IPS DF 4.7 (cell line): ENCODE measurements at regions not wholly inside any gene's neighbourhood (a gene's known extent, or its start where the extent isn't known, plus 50 kb on each side); places are given as distances from the start of the nearest gene placed in this dataset.
"Not testable (repeated sequence)": the region's sequence is repeated elsewhere in the genome, so short reads cannot be mapped to it uniquely, and the experiment has no call there.

ENCODE experiments used
- DNase-seq: peaks from one replicate; pipeline ENCODE4 v3.0.0-alpha.2; 2013; ENCODE audit warnings: low spot score; ENCODE audit errors: extremely low read depth

DNA sequence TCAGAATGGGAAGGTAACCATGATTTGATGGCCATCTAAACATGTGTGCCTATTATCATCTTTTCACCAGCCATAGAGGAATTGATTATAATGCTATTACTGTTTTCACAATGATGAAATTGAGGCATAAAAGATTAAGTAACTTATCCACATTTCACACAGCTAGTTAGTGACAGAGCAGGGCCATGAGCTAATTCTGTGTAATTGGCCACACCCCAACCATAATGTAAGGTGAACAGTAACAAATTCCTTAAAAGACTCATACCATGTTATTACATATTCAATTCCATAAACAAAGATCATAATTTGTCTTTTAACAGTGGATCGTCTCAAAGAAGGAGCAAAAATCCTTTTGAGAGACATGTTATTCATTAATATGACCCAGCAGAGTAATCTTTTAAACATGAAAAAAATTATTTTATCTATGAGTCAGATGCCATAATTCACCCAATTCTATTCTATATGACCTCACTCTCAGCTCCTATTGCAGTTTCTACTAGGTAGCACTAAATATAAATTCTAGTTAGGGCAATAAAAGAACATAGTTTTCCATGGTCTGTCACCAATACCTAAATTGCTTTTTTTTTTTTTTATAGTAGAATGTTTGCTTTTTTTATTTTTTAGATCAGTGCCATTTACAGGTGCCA is 475.8 kb upstream of the SLC39A10 start:
- DNase-seq, result no peak

DNA sequence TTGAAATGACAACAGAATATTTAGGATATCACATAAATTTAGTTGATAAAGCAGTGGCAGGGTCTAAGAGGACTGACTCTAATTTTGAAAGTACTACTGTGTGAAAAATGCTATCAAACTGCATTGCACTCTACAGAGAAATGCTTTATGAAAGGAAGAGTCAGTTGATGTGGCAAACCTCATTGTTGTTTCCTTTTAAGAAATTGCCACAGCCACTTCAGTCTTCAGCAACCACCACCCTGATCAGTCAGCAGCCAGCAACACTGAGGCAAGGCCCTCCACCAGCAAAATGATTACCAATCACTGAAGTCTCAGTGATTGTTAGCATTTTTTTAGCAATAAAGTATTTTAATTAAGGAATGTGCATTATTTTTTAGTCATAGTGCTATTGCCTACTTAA is 488.7 kb upstream of the SLC39A10 start:
- DNase-seq, result no peak

- no peak for DNase-seq
Measured at GRCh38 chr2:195164930-195165329, 492.1 kb upstream of the SLC39A10 start.

GRCh38 chr2:195162918-195163317 is 494.1 kb upstream of the SLC39A10 start:
- no peak for DNase-seq

DNA sequence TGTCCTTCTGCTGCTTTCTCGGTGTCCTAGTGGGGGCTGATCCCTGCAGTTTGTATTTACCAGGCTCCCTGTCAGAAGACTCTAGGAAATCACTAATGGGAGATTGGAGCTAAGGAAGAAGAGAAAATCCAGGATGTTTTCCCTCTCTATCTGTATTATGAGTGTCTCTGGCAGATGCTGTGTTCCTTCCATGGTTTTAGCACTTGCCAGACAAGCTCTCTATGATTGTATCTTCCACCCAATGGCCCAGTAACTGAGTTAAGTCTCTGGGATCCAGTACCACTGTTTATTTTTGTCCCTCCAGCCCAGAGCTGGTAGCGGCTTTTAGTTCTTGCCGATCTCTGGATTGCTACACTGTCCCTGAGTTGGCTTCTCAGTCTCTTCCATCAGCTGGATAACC is 494.8 kb upstream of the SLC39A10 start:
- no peak for DNase-seq

GRCh38 chr2:195160963-195161362 is 496.1 kb upstream of the SLC39A10 start:
- DNase-seq, result no peak

- no peak for DNase-seq
Measured at GRCh38 chr2:195151711-195152110, 505.3 kb upstream of the SLC39A10 start.

DNA sequence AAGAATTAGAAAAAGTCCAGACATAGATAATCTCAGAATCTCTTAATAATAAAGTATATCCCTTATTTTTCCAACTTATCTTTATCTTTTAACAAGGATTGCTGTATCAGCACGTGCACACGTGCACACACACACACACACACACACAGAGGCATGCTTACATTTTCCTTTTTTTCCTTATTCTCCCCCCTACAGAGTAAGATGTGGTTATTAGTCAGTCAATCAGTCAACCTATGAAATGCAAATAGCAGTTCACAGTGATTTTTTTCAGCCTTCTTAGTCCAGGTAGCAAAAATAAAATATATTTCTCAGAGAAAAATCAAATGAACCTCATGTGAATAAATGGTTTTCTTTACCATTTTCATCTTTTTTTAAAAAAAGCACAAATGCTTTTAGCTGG is 506.2 kb upstream of the SLC39A10 start:
- no peak for DNase-seq

- DNase-seq, result no peak
Measured at GRCh38 chr2:195148004-195148403, 509.0 kb upstream of the SLC39A10 start.

DNA sequence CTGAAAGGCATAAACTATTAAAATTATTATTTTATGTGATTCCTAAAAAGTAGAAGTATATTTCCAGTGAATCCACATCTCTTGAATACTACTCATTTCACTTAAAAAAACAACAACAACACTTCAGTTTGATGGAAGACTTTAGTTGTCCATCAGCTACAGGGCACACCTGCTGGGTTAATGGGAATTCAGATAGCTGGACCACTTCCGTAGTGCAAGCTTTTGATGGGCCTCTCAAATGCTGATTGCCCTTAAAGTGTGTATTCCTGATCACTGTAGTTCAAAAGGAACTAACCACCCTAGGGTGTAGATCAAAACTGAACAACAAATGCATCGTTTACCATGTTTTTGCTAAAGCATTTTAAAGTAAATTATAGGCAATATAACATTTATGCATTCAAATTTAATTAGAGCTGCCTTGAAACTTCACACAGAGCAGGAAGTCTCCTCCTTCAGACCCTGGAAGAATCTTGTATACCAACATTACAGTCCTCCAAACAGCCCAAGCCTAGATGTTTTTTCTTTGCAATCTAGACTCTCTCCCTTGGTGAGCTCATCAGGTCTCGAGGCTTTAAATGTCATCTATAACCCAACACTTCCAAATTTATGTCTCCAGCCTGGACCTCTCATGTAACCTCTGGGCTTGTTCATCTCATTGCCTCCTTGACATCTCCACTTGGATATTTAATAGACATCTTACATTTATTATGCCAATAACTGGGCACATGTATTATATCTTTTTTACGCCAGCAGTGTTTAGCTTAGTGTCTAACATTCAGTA is 510.1 kb upstream of the SLC39A10 start:
- no peak for DNase-seq

GRCh38 chr2:195138435-195138834 is 518.6 kb upstream of the SLC39A10 start:
- no peak for DNase-seq

DNA sequence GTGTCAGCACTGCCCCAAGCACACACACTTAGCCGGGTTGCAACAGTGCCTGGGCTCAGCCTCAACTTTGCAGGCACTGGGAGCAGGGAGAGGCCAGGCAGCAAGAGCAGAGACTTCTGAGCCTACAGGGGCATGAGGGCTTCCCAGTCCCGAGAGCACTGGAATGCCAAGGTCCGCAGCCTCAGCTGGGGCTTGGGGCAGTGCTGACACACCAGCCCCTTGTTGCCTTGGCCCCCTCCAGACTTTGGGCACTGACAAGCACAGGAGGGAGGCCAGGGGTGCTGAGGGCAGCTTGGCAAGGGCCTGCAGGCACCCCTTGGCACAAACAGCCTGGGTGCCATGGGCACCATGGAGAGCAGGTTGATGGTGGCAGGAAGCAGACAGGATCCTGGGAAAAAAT is 531.1 kb upstream of the SLC39A10 start:
- not testable (repeated sequence) for DNase-seq

- no peak for DNase-seq
Measured at GRCh38 chr2:195124391-195125079, 532.5 kb upstream of the SLC39A10 start.

DNA sequence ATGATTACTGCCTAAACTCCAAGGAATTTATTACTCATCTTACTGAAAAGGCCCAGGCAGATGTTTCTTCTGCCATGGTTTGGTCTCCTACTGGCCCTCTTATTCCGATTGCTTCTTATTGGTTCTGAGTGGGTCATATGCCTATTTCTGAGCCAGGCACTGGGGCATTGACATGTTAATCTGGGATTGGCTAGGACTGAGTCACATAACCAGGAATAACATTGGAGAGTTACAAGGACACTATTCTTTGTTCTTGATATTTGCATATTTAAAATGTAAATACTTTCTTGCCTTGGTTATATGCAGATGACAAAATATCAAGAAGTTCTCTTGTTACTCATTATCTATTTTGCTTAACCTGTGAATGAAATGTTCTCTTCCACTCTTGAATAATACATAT is 534.4 kb upstream of the SLC39A10 start:
- no peak for DNase-seq

DNA sequence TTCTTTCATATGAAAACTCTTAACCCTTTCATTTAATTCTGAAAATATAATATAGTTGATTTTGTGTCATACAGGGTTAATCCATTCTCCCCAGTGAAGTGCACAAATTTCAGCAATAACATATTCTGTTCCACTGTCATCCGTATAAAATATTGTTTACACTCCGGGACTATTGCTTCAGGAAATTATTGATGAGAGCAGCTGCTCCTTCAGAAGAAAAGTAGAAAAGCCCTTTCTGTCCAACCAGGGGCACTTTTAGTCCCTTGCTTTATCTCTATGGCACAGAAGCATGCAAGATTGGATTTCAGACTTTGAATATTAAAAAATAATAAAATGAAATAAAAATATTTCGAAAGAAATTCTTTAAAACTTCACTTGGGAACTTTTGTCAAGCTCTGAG is 535.7 kb upstream of the SLC39A10 start:
- no peak for DNase-seq

DNA sequence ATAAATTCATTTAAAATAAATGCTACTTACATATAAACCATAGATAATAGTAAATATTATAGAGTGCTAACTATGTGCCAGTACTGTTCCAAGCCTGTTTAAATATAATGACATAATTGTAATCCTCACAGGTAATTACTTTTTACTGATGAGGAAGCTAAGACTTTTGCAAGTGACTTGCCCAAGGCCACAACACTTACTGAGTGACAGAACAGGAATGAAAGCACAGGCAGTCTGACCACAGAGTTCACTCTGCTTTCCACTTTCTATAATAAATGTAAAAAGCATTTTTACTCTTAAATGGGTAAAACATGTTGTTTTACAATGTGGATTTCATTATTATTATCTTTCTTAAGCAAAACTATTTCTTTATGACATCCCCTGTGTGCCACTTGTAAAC is 537.8 kb upstream of the SLC39A10 start:
- no peak for DNase-seq

- DNase-seq, result no peak
Measured at GRCh38 chr2:195118276-195118675, 538.8 kb upstream of the SLC39A10 start.

DNA sequence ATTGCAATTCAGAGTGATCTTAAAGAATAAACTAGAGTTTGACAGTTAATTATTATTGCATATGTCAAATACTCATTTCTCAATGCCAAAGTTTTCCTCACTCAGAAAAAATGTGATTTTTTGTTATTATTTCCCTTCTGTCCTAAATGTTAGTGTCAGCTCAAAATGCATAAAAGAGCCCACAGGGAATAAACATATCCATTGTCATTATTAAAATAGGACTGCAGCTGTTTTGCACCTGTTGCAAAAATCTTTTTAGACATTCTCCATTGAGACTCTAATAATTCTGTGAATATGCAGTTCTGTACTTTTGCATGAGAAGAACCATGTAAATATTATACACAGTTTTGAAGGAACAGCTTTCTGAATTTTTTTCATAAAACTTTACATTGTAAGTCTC is 540.0 kb upstream of the SLC39A10 start:
- no peak for DNase-seq

DNA sequence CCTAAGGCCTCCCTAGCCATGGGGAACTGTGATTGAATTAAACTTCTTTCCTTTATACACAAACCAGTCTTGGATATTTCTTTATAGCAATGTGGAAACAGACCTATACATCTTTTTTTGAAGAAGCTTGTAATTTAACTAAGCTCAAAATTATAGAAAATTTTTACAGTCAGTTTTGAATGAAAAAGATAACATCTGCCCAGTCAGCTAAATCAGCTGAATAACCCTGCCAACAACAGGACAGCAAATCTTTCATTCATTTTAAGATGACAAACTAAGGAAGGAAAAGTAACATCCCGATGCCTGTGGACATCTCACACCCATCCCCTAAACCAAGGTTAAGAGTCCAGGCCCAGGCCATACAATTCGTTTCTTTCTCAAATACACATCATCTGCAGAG is 541.3 kb upstream of the SLC39A10 start:
- no peak for DNase-seq

DNA sequence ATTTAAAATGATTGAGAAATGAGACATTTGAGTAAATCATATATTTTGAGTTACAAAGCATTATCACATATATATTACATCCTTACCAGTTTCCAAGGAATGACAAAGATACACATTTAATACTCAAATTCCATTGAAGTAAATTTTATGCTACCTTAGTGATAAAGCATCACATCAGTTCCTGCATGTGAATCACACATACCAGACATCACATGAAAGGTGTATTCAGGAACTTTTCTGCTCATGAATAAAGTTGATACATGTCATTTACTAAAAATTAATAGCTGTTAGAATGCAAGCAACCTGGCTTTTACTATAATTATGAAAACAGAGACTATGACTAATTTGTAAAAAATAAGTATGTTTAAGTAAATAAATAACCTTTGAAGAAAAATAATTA is 548.8 kb upstream of the SLC39A10 start:
- DNase-seq, result no peak

- no peak for DNase-seq
Measured at GRCh38 chr2:195106681-195107380, 550.2 kb upstream of the SLC39A10 start.

GRCh38 chr2:195105581-195105980 is 551.4 kb upstream of the SLC39A10 start:
- DNase-seq, result no peak
